ENCODE measurements at regions not wholly inside any gene's neighbourhood (a gene's known extent, or its start where the extent isn't known, plus 50 kb on each side); places are given as distances from the start of the nearest gene placed in this dataset.

GRCh38 chr10:8296090-8296733, 241.7 kb downstream of the GATA3 start:
- TF ChIP-seq CTCF (IDR thresholded peaks at IDR 0.05; ENCODE audit: low read depth, low read length, poor library complexity, severe bottlenecking) (no peak), EZH2phosphoT487 (IDR thresholded peaks at IDR 0.05; ENCODE audit: borderline replicate concordance, low read length) (no peak)

Measured in DOHH2 (cell line).